Activated naive CD4-positive, alpha-beta T cell treated with anti-CD3 and anti-CD28 coated beads, Interleukin-2, amount 50 U/mL, for 16 hours (primary cell): ENCODE measurements at regions not wholly inside any gene's neighbourhood (a gene's known extent, or its start where the extent isn't known, plus 50 kb on each side); places are given as distances from the start of the nearest gene placed in this dataset.
"Not testable (repeated sequence)": the region's sequence is repeated elsewhere in the genome, so short reads cannot be mapped to it uniquely, and the experiment has no call there.

Experiments
- DNase-seq: peaks from one replicate; pipeline ENCODE4 v3.0.0-alpha.2; 2020

DNA sequence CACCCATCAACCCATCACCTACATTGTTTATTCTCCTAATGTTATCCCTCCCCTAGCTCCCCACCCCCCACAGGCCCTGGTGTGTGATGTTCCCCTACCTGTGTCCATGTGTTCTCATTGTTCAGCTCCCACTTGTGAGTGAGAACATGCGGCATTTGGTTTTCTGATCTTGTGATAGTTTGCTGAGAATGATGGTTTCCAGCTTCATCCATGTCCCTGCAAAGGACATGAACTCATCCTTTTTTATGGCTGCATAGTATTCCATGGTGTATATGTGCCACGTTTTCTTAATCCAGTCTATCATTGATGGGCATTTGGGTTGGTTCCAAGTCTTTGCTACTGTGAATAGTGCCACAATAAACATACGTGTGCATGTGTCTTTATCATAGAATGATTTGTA lies 118.1 kb upstream of the IER5L start:
- DNase-seq = not testable (repeated sequence)

DNA sequence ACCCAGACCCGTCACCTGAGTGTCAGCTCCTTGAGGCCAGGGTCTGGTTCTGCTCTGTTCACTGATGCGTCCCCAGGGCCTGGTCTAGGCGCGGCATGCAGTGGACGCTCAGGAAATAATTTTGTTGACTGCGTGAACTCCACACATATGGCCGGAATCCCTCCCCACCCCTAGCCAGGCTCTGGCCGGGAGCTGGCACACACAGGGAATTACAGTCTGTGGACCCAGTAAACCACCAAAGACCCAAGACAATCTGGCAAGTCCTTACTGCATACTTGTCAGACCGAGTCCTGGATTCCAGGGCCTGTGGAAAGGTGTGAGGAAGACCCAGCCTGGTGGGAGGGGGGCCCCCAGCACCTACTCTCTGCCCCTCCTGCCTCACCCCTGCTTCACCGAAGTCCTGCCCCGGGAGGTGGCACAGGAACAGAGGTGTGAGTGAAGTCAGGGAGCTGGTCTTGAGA lies 113.0 kb upstream of the IER5L start:
- peak; percentile 3 for DNase-seq

DNA sequence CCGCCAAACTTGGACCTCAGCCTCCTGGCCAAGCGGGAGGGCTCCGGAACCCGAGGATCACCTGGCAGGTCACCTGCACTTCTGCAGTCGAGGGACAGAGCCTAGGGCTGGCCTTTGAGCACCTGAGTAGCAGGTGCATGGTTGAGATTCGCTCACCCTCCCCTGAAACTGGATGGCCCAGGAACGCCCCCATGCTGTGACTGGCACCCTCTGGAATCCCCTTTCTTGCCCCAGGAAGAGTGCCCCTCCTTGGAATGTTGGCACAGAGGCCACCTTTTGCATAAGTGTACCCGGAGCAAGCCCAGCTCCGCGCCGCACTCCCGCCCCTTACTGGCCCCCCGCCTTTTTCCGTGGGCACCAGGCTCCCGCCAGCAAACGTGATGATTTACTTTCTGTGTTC lies 112.5 kb upstream of the IER5L start:
- peak; percentile 7 for DNase-seq

GRCh38 chr9:129289883-129290282 lies 111.8 kb upstream of the IER5L start:
- DNase-seq = no peak

DNA sequence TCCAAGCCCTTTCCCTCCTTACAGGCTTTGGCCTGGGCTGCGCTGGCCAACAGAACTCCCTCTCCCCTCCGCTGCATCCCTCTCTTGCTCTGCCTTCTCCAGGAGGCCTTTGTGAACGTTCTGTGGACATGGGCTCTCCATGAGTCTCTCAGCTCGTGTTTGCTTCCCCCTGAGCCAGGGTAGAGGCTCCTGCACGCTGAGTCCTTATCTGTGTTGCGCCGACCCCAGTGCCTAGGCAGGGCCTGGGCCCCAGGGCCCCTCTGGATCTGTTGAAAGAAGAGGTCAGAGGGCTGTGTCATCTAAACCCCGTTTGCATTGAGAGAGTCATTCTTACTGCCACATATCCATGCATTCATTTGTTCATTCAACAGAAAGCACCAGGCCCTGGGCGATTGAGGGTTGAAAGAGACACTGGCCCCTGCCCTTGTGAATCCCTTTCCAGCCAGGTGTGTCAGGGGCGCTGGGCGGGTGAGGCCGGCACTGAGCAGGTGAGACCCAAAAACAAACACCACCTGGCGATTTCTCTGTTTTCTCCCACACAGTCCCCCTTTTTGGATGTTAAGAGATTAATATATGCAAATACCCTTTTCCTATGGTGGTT lies 111.2 kb upstream of the IER5L start:
- no peak for DNase-seq

DNA sequence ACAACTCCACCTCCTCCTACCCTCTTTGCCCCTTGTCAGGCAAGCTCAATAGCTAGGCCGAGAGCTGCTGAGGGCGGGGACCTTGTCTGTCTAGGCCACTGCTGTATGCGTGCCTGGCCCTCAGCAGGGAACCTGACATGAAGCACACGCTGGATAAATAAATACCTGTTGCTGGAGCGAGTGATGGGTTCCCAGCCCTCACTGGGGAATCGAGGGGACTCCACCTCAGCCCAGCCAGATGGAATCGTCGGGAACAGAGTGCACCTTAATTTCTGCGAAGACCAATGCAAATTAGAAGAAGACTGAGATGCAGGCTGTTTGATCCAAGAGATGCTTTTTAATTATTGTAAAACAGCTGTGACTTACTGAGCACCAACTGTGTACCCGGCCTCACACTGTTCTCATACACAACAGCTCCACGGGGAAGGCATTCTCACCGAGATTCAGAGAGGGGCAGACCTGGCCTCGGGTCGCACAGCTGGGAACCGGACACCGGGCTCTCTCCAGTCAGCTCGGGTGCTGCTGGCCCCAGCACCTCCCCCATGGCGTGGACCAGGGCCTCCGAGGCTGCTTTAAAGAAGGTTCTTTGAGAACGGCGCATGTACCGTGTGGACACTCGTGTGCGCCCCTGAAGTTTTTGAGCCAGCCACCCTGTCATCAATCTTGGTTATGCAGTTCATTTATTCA lies 109.7 kb upstream of the IER5L start:
- DNase-seq = no peak

DNA sequence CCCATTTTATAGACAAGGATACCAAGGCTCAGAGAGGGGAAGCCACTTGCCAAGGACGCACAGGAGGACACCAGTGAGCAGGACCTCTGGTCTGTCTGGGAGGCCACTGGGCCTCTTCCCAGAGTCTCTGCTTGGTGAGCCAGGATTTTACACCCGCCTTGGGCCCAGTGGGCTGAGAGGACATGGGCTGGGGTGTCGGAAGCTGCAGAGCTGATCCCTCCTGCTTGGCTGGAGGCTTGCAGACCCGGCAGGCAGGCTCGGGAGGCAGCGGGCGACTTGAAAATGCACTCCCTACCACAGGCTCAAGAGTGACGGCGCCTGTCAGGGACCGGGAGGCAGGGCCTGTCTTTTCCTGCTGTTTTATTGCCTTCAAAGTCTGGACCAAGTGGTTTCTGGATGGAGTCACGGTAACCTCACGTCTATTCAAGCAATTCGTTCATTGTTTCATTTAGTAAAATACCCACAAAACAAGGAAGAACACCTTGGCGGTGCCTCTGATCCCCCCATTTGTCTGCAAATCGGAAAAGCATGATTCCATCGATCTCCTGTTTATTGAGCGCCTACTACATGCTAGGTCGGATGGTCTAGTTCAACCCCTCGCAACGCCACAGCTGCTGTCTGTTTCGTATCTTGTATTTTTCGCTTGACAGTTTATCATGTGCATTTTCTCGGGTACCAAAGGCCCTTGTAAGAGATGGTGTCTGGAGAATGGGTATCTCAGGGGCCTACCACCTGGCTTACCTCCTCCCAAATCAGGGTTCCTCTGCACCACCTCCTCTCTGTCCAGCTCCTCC lies 108.1 kb upstream of the IER5L start:
- no peak for DNase-seq

- no peak for DNase-seq
Measured at GRCh38 chr9:129285382-129285781, 107.3 kb upstream of the IER5L start.

DNA sequence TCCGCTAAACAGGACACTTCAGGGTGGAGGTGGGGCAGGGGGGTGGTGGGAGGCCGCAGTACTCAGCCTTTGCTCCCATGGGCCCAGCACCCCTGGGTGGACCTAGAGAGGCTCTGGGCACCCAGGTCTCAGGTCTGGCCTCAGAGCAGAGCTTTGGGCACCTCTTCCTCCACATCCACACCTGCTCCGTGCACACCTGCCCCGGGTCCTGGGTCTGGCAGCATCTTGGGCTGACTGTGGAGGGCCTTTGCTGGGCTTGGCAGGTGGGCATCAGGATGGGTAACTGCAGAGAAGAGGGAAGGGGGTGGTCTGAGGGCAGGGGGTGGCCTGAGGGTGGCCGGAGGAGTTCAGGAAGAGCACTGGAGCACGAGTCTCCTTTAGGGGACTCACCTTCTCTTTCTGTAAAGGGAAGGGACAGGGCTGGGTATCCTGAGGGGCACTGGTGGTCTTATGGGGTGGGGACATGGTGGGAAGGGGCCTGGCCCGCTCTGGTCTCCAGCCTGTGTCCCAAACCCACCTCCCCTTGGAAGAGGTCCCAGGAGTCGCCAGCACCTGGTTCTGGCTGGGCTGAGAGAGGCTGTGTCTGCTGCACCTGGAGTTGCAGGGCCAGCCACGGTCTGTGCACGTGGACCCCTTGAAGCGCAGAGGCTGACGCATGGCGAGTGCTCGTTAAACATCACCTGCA lies 106.7 kb upstream of the IER5L start:
- DNase-seq = no peak

GRCh38 chr9:129283705-129284606 lies 105.9 kb upstream of the IER5L start:
- DNase-seq = no peak

DNA sequence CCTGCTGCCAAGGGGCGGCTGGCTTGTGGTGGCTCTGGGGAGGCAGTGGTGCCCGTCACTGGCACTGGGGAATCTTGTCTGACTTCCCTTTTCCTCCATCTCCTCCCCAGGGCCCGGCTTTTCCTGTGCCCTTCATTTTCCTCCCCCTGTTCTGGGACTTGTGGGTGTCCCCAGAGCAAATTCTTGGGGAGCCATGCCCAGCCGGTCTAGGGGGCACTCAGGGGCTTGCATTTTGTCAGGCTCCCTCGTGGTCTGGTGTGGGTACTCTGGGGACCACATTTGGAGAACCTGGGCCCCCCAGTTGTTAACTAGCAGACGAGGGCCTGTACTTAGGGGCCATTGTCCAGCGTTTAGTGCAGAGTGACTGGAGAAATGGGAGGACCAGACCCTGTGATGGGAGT lies 105.2 kb upstream of the IER5L start:
- DNase-seq = no peak

GRCh38 chr9:129282731-129283211 lies 104.7 kb upstream of the IER5L start:
- no peak for DNase-seq

DNA sequence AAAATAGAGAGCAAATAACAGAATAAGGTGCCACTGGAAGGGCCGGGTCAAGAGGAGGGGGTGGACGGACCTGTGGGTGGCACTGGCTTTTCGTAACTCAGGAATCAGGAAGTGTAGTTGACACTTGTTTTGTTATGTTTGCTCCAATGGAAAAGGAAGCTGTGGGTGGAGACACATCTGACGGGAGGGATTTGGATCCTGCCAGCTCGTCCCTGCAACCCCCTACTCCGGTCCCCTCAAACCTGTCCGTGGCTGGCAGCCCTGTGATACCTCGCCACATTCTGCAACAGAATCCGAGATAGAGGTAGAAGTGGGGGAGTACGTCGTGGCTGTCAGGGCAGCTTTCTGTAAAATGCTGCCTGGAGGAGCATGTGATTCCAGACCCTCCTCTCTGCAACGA lies 104.2 kb upstream of the IER5L start:
- no peak for DNase-seq

DNA sequence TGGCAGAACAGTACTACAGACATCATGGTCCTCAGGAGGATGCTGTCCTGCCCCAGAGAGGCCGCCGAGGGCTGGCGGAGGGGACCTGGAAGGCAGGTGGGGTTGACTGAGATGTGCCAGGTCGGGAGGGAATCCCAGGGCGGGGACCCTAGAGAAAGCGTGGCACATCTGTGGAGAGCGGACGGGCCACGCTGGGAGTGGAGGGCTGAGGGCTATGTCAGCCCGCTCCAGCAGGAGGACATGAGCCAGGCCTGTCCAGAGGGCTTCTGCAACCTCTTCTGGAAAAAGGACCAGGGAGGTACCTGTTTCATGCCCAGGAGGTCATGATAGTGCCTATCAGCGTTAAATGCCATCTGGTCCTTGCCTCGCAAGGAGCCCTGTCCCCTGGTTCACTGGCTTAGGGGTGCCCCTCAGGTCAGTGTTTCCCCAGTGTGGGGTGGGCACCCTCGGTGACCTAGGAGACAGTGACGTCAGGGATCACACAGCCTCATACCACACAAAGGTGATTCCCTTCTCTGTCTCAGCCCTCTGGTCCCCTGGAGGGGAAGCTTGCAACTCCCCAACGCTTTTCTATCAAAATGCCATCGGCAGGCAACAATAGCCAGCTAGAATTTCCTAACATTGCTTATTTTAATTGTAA lies 103.6 kb upstream of the IER5L start:
- DNase-seq = no peak

- DNase-seq = no peak
Measured at GRCh38 chr9:129280623-129281271, 102.7 kb upstream of the IER5L start.

DNA sequence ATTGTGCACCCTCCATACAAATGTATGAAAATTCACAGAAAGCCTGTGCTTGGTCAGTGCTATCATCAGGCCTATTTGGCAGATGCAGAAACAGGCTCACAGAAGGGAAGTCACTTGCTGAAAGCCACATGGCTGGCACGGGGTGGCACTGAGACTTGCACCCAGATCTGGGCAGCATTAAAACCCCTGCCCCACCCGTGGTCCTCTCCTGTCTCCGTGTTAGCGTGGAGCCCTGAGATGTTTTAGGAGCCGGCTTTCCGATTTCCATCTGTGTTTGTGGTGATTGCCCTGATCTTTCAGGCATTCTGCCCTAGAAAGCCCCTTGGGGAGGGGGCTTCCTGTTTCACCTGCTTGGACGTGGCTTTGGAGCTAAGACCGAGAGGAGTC lies 102.2 kb upstream of the IER5L start:
- no peak for DNase-seq

DNA sequence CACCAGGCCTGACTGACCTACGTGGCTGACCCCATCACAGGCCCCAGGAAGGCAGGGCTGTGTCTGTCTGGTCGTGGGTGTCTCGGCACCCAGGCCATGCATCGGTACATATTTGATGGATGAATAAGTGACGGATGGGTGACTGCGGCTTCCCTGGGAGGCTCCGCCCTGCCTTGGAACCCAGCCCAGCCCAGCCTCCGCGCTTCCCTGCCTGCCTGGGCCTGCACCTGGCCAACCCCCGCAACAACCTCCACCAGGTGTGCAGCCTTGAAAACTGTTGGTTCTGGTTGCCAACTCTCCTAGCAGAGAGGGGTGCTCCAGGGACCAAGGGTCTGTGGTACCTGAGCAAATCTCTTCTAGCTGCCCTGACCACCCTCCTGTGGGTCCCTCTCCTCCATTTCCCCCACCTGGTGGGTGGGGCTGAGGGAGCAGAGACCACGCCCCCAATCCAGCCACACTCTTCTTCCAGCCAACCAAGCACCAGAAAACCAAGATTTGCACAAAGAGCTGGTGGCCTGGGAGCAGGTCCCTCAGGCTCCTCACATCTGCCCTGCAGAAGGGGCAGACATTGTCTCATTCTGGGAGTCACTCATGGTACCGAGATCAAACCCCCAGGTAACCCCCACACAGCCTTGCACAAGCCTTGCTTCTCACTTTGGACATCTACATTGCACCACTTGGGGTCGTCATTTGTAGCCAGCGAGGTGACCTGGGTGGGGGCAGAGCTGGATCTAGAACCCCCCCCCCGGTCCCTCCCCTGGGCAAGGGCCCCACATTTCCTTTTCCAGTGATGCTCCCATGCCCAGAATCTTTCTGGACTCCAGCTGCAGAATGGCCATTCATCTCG lies 100.6 kb upstream of the IER5L start:
- no peak for DNase-seq

DNA sequence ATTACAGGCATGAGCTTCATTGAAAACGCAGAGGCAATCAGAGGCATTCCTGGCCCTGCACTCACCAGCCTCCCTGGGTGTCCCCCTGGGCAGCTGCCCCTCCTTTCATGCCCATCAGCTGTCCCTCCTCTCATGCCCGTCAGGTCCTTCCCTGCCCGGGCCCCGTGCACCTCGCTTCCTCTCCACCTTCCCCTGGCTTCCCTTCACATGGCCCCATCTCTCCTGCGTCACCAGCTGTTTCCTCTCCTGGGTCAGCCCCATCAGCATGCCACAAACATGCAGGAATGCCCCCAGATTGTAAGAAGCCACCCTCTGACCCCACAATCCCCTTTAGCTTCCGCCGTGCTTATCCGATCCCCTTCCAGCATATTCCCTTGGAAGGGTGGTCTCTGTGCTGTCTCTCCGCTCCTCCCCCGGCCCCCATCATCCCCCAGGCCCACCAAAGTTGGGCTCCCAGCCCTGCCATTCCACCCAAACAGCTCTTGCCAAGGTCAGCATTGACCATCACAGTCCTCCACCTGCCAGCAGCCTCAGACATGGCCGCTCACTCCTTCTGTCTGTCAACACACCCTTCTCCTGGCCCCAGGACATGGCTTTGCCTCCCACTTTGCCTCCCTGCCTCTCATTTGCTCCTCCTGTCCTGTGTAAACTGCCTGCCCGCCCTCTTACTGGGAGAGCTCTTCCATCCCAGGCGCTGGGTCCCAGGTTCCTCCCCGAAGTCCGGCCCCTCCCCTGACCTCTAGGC lies 98.6 kb upstream of the IER5L start:
- DNase-seq = no peak

DNA sequence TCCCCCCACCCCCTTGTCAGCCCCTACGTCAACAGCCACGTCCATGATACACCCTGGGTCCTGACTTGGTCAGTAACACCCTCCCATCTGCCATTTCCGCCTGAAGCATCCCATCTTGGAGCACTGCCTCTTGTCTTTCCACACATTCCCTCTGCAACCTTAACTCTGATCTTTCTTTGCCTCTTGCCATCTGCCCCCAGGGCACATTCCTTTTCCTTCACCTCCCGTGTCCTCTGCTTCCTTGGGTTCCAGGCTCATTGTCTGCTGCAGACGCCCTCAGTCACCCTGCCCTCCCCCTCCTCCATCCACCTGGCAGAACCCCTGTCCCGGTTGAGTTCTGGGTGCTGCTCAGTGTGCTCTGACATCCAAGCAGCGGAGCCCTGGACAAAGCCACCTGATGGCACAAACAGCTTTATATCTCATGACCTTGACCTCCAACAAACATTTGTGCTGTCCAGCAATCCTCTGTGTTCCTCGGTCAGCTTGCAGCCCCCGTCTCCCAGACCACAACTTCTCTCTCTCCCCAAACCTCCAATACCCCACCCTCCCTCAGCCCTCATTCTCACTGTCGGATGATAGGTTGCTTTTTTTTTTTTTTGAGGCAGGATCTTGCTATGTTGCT lies 97.7 kb upstream of the IER5L start:
- no peak for DNase-seq
